GM21447 (cell line): ENCODE measurements at regions not wholly inside any gene's neighbourhood (a gene's known extent, or its start where the extent isn't known, plus 50 kb on each side); places are given as distances from the start of the nearest gene placed in this dataset.
A peak's percentile ranks its signal among the peaks of the same experiment; 100 is the strongest.

Source experiments
- ATAC-seq: cut with Tn5 transposase; IDR thresholded peaks from one replicate; pipeline ENCODE4 v1.9.1; 2021; ENCODE audit not compliant: unreplicated experiment

DNA sequence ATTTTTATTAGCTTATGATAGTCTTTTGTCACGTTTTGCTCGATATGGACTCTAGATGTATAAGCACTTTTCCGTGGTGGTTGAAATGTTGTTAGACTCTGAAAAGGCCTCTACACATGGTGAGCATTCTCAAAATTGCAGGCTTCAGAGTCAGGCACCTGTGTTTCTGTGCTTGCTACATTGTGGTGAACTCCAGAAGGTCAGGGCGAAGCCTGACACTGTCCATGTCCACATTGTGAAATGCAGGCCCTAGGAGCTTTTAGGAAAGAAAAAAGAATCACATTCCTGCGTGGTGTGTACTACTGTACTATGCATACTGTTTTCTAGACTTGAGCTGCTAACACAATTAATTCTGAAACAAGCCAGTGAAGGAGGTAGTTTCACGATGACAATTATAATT, 86.3 kb downstream of the HS3ST1 start:
- ATAC-seq: no peak

- peak; percentile 46 for ATAC-seq
Observed at GRCh38 chr4:11341337-11342043, 87.2 kb downstream of the HS3ST1 start.

DNA sequence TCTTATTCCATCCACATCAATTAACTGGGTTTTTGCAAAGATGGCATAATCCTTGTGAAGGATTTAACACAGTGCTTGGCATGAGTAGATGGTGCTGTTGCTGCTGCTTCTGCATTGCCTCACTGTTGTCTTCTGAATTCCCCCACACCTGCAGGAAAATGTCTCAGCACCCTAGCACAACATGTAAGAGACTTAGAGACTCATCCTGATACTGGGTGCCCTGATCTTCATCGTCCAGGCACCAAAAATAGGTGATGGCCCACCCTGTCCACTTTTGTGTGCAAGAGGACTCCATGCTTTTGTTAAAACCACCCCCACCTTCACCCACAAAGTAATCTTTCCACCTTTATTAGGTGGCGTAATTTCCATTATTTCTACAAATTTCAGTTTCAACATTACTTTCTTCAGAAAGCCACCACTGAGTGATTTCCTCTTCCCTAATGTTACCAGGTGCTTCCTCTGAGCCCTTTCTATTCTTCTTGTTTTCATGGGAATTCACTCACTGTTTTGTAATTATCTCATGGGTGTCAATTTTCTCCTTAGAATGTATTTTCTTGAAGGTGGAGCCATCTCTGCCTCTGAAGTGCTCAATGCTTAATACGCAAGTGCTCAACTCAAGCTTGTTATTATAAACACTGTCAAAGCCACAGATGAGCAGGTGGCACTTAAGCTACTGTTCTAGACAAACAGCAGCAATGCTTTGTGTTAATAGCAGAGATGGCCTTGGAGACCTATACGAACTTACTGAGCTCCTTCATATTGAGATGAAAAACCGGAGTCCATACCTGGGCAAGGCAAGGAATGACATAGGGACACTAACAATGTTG, 89.5 kb downstream of the HS3ST1 start:
- ATAC-seq: peak; percentile 53

GRCh38 chr4:11337287-11337686, 91.4 kb downstream of the HS3ST1 start:
- no peak for ATAC-seq

GRCh38 chr4:11336435-11336834, 92.3 kb downstream of the HS3ST1 start:
- ATAC-seq: no peak

DNA sequence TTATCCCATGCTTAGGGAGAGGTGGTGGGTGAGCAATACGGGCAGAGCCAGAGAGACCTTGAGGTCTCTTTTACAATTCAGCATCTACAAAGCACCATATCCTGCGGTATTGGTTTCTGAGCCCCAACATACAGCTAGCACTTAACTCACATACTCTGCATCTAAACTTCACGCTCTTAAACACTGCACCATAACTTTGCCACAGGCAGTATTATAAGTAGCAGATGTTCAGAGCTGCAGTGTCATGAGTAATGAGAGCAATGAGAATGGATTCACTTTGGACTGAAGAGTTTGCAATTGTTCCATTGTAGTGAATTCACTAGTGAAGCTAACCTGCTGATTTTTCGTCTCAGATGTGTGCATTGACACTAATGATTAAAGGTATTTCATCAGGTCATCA, 93.8 kb downstream of the HS3ST1 start:
- no peak for ATAC-seq

- no peak for ATAC-seq
Observed at GRCh38 chr4:11328401-11328800, 100.3 kb downstream of the HS3ST1 start.

DNA sequence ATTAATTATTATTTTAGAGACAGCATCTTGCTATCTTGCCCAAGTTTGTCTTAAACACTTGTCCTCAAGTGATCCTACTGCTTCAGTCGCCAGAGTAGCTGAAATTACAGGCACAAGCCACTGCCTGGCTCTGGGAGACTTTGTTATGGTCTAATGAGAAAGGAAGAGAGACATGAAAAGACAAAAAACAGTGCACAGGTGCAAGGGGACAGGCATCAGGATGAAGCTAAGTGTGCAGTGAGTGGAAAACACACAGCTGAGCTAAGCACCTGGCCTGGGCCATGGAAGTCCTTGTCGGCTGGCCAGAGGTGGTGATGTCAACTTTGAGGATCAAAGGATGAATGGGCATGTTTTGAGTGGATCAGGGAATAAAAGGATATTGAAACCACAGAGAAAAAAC, 102.7 kb downstream of the HS3ST1 start:
- no peak for ATAC-seq

DNA sequence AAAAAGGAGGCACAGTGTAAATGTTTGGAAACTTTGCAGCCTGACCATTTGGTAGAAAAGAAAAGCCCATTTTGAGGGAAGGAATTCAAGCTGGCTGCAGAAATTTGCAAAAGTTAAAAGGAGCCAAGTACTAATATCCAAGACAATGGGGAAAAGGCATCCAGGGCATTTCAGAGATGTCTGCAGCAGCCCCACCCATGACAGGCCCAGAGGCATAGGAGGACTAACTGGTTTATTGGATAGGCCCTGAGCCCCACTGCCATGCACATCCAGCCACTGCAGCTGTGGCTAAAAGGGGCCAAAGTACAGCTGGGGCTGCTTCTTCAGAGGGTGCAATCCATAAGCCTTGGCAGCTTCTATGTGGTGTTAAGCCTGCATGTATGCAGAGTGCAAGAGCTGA, 104.9 kb downstream of the HS3ST1 start:
- no peak for ATAC-seq

DNA sequence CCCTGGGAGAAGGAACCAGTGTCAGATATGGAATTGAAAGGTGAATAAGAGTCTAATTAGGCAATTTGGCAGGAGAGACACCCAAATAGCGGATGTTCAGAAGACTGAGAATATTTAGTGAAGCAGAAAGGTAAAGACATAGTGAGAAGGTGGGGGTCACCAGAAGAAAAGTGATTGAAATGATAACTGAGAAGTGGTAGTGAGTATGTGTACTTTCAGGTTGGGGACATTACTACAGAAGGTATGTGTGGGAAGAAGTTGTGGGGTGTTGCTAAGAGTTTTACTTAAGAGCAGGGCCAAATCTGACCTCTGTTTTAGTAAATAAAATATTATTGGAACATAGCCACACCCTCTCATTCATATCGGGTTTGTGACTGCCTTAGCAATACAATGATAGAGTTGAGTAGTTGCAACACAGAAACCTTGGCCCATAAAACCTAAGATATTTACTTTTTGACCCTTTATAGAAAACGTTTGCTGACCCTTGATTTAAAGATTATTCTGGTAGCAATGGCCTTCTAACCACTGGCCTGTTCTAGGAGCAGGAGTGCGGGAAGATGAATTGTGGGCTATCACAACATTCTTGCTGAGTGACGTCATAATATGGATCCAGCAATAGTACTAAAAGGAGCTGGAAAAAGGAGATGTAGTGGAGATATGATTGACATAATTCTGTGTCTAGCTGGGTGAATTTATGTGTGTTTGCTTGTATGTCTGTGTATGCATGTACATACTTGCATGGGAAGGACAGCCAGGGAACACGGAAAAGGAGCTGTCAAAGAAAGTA, 115.3 kb downstream of the HS3ST1 start:
- ATAC-seq: no peak

- ATAC-seq: no peak
Observed at GRCh38 chr4:11312389-11312788, 116.3 kb downstream of the HS3ST1 start.

DNA sequence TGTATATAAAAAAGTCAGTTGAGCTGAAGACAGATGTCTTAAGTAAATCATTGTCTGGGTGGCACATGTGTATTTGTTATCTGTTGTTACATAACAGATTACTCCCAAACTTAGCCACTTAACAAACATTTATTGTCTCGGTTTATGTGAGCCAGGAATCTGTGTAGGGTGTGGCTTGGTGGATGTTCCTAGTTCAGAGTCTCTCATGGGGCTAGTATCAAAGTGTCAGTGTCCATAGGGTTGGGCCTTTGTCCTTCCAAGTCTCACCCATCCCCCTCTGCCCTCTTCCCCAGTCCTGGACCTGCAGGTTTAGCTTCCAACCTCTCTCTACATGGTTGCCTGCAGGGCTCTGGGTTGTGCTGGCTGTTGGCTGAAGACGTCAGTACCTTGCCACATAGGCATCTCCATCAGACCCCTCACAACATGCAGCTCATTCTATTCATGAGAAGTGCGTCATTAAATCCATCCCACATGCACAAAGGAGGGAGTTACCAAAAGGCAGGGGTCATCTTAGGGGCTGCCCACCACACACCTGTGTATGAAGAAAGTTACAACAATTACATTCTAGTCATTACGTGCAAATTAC, 127.5 kb downstream of the HS3ST1 start:
- ATAC-seq: no peak

- no peak for ATAC-seq
Observed at GRCh38 chr4:11299836-11300235, 128.9 kb downstream of the HS3ST1 start.

DNA sequence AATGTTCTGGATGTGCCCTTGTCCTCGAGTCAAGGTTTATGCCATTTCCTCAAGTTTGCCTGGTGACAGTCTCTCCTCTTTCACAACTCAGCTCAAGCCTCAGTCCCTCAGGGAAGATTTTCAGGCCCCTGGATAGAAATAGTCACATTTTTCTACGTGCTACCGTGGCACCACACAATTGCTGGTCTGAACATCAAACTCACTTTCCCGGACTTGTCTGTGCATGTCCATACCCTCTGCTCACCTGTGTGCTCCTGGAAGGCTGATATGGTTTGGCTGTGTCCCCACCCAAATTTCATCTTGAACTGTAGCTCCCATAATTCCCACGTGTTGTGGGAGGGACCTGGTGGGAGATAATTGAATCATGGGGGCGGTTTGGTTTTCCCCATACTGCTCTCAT, 129.7 kb downstream of the HS3ST1 start:
- no peak for ATAC-seq

- ATAC-seq: no peak
Observed at GRCh38 chr4:11298451-11298850, 130.2 kb downstream of the HS3ST1 start.

DNA sequence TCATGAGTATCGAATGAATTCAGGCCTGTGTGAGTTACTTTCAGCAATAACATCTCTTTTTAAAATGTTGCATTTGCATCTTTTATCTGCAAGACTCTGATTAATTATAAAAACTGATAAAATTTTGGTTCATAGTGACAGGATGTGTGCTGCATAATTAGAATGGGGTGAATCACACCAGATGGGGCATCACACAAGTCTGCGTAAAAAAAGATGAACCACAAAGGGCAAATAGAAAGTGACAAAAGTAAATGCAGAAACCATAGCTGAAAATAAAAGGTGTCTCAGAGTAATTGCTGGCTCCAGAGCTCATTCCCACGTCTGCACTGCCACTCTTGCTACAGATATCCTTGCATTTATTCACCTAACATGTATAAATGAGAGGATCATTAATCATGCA, 131.1 kb downstream of the HS3ST1 start:
- ATAC-seq: no peak

DNA sequence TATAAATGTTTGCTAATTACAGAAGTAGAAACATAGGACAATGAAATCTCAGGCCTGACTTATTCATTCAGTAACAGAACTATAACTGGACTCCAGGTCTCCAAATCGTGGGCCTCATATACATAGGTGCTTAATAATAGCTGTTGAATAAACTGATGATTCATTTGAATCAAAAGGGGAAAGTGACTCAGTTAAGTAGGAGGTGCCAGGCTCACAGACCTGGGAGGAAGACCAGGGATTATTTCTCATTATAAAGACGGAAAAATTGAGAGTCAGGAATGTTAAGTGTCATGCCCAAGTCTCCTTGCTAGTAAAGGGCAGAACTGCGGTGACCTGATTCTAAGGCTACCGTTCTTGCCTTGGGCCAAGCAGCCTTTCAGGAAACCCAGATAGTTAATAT, 131.5 kb downstream of the HS3ST1 start:
- ATAC-seq: no peak

GRCh38 chr4:11293866-11294265, 134.8 kb downstream of the HS3ST1 start:
- no peak for ATAC-seq

- no peak for ATAC-seq
Observed at GRCh38 chr4:11287055-11287454, 141.6 kb downstream of the HS3ST1 start.

DNA sequence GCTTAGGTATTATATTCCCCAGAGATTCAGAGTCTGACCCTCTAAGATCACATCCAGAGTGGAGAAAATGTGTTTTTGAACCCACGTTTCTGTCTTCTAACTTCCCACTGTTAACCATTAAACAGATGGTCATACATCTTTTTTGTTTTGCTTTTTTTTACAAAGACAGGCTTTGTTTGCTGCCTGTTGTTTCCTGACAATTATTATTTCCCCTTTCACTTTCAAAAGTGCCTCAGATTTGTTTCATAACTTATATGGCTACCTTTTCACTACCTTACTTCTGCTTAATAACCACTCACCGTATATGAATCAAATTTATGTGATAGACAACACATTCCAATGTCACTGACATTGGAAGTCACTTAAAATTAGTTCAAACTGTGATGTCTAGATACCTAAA, 142.2 kb downstream of the HS3ST1 start:
- ATAC-seq: peak; percentile 81

- ATAC-seq: no peak
Observed at GRCh38 chr4:11281720-11282119, 147.0 kb downstream of the HS3ST1 start.
